HG02885 (cell line): ENCODE measurements at regions not wholly inside any gene's neighbourhood (a gene's known extent, or its start where the extent isn't known, plus 50 kb on each side); places are given as distances from the start of the nearest gene placed in this dataset.
"Not testable (repeated sequence)": the region's sequence is repeated elsewhere in the genome, so short reads cannot be mapped to it uniquely, and the experiment has no call there.

Experiments used
- ATAC-seq: cut with Tn5 transposase; IDR thresholded peaks from one replicate; pipeline ENCODE4 v1.9.1; 2021; ENCODE audit warnings: mild to moderate bottlenecking; ENCODE audit not compliant: unreplicated experiment, poor library complexity

- ATAC-seq = no peak
These were observed 195.1 kb upstream of the RPS23 start for GRCh38 chr5:82473262-82473661.

GRCh38 chr5:82470185-82470994, 192.2 kb upstream of the RPS23 start:
- no peak for ATAC-seq

- ATAC-seq = no peak
These were observed 188.9 kb upstream of the RPS23 start for GRCh38 chr5:82466986-82467561.

- no peak for ATAC-seq
These were observed 187.1 kb upstream of the RPS23 start for GRCh38 chr5:82465235-82465634.

- ATAC-seq = no peak
These were observed 181.5 kb upstream of the RPS23 start for GRCh38 chr5:82459626-82460025.

GRCh38 chr5:82455317-82455716, 177.2 kb upstream of the RPS23 start:
- ATAC-seq = not testable (repeated sequence)

- ATAC-seq = no peak
These were observed 170.2 kb upstream of the RPS23 start for GRCh38 chr5:82448374-82448773.

- ATAC-seq = no peak
These were observed 169.8 kb upstream of the RPS23 start for GRCh38 chr5:82447913-82448312.

GRCh38 chr5:82446809-82447208, 168.7 kb upstream of the RPS23 start:
- no peak for ATAC-seq

GRCh38 chr5:82445726-82446335, 167.7 kb upstream of the RPS23 start:
- no peak for ATAC-seq

GRCh38 chr5:82439750-82440445, 161.7 kb upstream of the RPS23 start:
- ATAC-seq = no peak

GRCh38 chr5:82437565-82437964, 159.4 kb upstream of the RPS23 start:
- not testable (repeated sequence) for ATAC-seq

- ATAC-seq = no peak
These were observed 158.1 kb upstream of the RPS23 start for GRCh38 chr5:82436291-82436690.

- not testable (repeated sequence) for ATAC-seq
These were observed 156.8 kb upstream of the RPS23 start for GRCh38 chr5:82434696-82435660.

GRCh38 chr5:82426464-82427154, 148.5 kb upstream of the RPS23 start:
- ATAC-seq = no peak

- no peak for ATAC-seq
These were observed 147.4 kb upstream of the RPS23 start for GRCh38 chr5:82425591-82425990.

GRCh38 chr5:82424211-82424610, 146.1 kb upstream of the RPS23 start:
- no peak for ATAC-seq

- ATAC-seq = no peak
These were observed 144.6 kb upstream of the RPS23 start for GRCh38 chr5:82422751-82423181.
